UCSD-AML1 (cell line): ENCODE measurements at regions not wholly inside any gene's neighbourhood (a gene's known extent, or its start where the extent isn't known, plus 50 kb on each side); places are given as distances from the start of the nearest gene placed in this dataset.

ENCODE experiments used
- DNase-seq: peaks from one replicate; lab custom pipeline; 2025; ENCODE audit not compliant: unreplicated experiment; lab: John Stamatoyannopoulos, UW

DNA sequence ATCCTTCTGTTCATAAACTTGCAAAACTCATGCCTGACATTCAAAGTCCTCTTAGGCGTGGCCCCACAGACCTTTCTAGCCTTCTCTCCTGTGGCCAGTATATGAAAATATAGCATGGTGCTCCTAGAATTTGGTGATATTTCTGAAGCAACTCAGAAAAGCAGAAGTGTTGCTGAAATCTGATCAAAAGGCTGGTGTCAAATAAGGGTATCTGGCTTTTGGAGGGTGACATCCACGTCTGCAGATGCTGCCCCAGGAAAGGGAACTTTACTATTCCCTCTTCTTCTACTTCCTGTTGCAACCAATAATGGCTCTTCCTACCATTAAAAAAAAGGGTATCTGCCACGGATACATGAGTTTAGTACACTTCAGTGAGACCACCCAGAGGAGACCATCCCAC, 83.9 kb upstream of the RPS6KA3 start:
- DNase-seq, result no peak

- DNase-seq, result no peak
Observed at GRCh38 chrX:20348139-20348538, 81.4 kb upstream of the RPS6KA3 start.

- no peak for DNase-seq
Observed at GRCh38 chrX:20347481-20347880, 80.8 kb upstream of the RPS6KA3 start.

DNA sequence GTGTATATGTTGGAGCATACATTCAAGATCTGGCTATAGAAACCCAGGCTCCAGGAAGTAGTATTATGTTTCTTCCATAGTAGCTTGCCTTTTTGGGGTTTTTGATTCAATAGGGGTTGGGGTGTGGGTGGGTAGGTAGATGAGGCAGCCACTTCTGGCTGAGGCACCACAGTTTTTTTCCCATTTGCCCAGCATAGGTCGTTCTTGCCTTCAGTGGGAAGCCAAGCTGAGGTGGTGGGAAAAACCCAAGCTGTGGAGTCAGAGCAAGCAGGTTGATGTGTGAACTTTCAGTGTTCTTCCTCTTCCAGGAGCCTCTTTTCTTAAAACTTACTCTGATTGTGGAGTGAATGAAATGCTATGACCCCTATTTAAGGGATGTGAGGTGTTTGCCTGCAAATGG, 67.0 kb upstream of the RPS6KA3 start:
- DNase-seq, result no peak

GRCh38 chrX:20330545-20330944, 63.8 kb upstream of the RPS6KA3 start:
- no peak for DNase-seq

DNA sequence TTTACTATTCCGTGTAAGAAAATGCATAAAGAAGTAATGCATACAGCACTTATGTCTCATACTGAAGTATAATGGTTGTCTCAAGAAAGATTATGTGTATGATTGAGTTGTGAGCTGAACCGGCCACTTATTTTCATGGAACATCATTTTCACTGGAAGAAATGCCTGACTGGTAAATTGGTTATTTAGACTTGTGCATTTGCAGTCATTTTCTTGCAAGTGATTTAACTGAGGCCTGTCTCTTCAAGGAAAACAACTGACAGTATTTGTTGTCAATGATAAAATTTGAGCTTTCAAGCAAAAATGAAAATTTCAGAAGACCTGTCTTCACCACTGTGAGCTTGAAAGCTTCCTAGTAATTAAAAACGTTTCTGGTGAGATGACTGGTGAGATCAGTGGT, 62.7 kb upstream of the RPS6KA3 start:
- no peak for DNase-seq

GRCh38 chrX:20325786-20326388, 59.2 kb upstream of the RPS6KA3 start:
- DNase-seq, result no peak

DNA sequence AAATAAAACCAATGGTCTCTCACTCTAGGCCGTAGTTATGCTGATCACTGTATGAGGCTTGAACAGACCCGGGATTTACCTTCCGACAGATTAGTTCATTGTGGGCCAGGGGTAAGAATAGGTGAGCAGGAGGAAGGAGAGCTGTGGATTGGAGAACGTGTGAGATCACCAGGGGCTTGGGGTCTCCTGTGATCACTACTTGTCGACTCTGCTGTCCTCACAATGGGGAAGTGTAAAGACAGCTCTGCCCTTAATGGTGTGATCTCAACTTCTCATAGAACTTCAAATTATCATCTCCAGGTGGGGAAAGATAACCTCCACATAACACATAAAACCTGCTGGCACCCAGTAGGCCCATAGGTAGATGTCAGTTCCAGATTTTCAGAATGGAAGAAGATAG, 56.2 kb upstream of the RPS6KA3 start:
- DNase-seq, result no peak

- DNase-seq, result no peak
Observed at GRCh38 chrX:20320461-20321159, 53.9 kb upstream of the RPS6KA3 start.

- no peak for DNase-seq
Observed at GRCh38 chrX:20319054-20319453, 52.3 kb upstream of the RPS6KA3 start.

DNA sequence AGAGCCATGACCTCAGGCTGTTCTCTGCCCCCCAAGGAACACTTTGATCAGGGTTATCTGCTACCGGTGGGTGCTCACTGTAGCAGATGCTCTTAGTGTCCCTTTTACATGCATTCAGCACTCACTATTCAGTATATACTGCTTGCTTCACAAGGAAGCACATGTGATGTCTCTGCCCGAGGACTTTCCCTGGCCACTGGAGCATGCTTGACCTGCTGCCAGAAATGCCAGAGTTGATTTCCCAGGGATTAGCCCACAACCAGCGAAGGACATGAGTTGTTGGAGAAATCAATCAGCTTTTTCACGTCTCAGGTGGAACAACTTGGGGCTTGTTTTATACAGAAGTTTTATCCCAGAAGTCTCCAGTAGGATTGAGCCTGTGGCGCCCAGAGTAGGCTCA, 51.2 kb upstream of the RPS6KA3 start:
- no peak for DNase-seq
